ENCODE measurements at regions not wholly inside any gene's neighbourhood (a gene's known extent, or its start where the extent isn't known, plus 50 kb on each side); places are given as distances from the start of the nearest gene placed in this dataset.

DNA sequence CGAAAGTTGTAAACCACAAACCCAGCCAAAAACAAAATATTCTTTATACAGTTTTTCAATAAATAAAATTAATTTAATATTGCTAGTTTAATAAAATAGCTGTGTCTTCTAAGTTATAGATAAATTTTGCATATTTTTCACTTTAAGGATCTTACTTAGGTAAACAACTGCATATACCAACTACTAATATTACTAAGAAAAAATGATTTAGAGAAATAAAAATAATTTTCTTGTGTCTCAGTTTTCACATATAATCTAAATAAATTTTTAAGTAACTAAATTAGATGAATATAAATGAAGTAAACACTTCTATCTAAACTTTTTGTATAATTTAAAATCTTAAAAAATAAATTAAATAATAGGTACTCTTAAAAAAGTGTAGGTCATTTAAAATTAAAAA is 67.1 kb upstream of the TOP3B start:
- intact Hi-C loops (cut with micrococcal nuclease): no loop called here
- ATAC-seq (no peak), DNase-seq (no peak)

DNA sequence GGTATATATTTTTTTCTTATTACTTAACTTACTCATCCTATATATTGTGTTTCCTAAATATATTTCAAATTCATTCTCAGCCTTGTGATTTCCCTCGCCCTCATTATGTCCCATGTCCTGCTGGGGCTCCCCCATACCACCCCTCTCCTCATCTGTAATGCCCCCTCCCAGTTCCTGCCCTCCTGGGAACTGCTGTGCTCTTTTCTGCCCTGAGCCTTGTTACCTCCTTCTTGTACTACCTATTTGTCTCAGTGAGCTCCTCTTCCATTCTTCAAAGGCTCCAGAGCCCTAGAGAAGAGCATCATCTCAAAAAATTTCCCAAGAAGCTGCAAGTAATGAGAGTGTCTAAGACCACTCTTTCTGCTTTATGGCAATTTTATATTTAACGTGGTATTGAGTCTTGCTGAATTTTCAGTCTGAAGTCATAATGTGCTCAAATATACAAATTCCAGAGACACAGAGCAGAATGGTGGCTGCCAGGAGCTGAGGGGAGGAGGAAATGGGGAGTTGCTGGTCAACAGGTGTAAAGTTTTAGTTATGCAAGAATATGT is 66.5 kb upstream of the TOP3B start:
- DNase-seq (no peak), ATAC-seq (no peak)
- intact Hi-C loops (cut with micrococcal nuclease): no loop called here

DNA sequence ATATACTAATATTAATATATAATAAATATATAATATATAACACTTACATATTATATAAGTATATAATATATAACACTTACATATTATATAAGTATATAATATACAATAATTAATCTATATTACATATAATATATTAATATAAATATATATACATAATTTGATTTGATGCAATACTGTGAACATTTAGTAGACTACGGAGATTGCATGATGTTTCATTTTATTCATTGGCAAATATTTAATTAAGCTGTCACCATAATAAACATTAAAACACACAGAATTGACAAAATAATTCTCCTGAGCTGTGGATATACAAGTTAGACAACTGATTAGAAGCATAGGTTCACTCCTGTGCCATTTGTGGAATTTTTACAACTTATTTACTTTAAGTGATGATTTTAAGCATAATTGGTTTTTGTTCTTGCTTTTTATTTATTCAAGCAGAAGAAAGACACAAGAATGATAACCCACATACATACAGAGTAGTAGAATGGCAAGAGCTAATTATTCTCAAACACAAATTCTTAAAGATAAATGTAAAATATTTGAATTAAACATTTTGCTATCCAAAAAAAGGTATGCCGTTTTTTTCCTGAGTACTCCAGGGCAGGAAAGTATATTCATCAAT is 65.8 kb upstream of the TOP3B start:
- intact Hi-C loops (cut with micrococcal nuclease): no loop called here
- ATAC-seq (no peak), DNase-seq (no peak)

DNA sequence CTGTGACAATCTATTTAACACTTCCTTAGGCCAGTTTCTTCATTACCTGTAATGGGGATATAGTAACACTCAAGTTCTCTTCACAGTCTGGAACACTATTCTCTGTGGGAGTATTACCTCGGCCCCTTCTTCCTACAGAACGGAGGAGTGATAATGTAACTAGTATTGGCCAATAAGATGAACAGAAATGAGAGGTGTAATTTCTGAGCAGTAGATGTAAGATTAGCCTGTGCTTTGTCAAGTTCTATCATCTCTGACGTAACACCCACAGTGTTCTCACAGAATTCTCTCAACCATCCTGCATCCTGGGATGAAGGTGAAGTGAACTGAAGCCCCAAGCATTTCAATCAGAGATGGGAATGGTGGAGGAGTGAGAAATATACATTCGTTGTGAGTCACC is 65.2 kb upstream of the TOP3B start:
- DNase-seq (no peak), ATAC-seq (no peak)
- intact Hi-C loops (cut with micrococcal nuclease): no loop called here

DNA sequence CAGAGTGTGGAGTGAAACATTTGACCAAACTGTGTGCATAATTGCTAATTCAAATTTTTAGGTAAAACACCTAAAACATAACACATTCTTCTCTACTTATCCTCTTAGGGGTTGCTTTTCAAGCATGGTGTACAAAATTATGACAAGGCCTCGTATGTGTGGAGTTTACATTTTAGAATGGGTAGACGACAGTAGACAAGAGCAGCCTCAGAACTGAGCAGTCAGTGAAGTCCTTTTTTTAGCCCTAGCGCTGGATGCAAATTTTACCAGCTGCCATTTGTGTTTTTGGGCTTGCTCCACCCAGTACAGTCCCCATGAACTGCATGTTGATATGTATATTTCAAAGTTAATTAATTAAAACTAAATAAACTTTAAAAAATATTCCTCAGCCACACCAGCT is 64.7 kb upstream of the TOP3B start:
- intact Hi-C loops (cut with micrococcal nuclease): no loop called here
- no peak for DNase-seq
- ATAC-seq: no peak

DNA sequence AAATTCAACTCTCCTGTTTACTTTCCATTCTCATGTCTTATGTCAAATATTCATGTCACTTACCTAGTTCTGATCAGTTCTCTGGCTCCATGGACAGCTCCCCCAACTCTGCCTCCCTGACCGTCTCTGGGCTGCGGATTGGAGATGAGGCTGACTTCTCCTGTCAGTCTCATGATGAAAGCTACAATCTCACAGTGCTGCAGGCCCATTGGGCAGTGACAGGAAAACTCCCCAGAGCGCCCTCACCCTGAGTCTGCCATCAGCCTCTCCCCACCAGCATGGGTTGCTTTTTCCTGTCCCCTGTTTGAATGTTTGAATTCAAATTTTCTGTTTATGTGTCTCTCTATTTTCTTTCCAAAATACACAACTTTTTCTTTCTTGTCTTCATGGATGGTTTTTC is 63.8 kb upstream of the TOP3B start:
- intact Hi-C loops (cut with micrococcal nuclease): no loop called here
- DNase-seq (no peak), ATAC-seq (no peak)

DNA sequence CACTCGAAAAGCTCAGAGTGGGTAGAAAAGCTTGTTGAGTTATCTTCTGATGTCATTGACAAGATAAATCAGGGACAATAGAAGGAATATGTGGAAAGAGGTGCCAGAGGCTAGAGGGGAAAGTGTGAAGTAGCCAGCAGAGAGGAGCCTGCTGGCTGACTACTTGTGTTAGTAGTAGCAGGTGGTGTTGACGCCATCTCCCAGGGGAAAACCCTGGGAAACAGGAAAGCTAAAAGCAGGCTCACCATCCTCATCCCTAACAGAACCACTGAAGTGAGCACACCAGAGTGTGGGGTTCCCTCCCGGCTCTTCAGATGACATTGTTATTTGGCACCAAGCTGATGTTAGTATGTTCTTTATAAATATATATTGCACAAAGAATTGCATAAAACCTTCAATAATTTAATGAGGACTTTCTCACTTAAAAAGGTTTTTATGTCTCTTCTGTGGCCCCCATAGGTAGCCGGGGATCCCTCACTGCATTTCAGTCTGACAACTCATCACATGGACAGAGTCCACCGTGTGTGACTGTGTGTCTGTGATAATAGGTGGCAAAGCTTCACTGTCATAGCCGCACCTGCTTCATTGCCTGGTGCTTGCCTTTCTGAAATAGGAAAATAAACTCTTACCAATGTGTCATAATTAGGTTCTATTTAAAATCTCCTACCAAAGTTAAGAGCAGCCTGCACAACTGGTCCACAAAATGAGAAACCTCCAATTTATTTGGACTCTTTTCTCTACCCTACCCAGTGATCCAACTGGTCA is 63.2 kb upstream of the TOP3B start:
- DNase-seq (no peak), ATAC-seq (no peak)
- intact Hi-C loops (cut with micrococcal nuclease): no loop called here

DNA sequence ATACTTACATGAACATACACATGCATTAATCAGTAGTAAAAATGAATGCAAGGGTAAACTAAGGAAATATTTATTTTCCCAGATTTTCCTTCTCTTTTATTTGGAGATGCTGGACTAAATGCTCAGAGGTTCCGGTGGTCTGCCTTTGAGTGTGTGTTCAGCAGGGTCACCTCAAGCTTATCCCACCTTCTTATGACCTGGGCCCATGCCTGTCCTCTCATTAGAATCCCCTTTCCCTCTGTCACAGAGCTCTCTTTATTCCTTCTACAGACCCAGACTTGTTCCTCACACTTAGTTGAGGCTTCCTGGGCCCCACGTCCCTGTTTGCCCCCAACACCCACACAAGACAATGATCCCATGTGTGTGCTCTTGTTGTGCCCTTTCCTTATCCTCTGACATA is 61.6 kb upstream of the TOP3B start:
- intact Hi-C loops (cut with micrococcal nuclease): no loop called here
- ATAC-seq (no peak), DNase-seq (no peak)

DNA sequence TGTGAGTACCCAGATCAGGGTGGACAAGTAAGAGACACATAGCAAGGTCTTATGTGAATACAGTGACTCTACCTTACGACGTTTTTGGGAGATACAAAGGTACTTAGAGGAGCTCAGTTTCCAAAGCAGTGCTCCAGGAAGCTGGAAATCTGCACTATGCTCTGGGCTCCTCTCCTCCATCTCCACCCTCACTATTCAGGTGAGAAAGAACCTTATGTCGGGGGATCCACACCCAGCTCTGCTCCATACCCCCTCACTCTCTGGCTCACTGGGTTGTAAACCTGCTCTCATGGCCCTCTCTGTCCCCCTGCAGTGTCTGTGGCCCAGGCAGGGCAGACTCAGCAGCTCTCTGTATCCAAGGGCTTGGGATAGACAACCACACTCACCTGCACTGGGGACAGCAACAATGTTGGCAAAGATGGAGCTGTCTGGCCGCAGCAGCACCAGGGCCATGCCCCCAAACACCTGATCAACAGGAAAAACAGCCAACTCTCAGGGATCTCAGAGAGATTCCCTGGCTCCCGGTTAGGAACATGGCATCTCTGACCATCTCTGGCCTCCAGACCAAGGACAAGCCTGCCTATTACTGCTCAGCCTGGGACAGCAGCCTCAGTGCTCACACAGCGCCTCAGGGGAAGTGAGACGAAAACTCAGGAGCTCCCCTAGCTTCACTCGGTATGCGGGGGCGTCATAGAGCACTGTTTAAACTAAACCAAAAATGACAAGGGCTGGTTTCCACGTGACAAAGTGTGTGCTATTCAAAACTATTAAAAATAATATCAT is 60.9 kb upstream of the TOP3B start:
- ATAC-seq: no peak
- DNase-seq: no peak
- intact Hi-C loops (cut with micrococcal nuclease): no loop called here

DNA sequence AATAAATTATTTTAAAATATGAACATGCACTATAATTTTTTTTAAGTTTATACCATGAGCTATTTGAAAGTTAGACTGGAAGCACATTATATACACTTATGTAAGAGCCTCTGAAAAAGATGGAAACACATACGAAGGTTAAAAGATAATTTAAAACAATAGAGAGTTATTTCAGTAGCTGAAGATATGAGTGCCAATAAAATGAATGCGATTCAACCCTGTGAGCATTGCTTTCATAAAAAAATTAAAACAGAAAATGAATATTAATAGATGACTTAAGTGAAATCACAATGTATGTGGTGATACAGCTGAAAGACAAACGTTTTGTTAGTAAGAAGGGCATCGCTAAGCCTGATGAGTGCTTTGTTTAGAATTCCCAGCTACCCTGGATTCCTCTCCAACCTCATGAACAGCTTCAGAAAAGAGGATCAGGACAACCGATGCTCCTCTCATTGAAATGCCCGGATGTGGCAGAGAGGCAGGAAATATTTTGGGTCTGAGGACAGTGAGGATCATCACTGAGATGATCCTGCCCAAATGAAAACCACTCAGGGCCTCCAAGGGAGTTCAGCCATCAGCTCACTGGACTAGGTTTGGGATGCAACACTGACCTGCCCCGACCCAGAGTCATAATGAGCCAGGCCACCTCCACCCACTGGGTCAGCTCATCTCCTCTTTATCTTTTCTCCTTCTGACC is 60.2 kb upstream of the TOP3B start:
- no peak for ATAC-seq
- no peak for DNase-seq

DNA sequence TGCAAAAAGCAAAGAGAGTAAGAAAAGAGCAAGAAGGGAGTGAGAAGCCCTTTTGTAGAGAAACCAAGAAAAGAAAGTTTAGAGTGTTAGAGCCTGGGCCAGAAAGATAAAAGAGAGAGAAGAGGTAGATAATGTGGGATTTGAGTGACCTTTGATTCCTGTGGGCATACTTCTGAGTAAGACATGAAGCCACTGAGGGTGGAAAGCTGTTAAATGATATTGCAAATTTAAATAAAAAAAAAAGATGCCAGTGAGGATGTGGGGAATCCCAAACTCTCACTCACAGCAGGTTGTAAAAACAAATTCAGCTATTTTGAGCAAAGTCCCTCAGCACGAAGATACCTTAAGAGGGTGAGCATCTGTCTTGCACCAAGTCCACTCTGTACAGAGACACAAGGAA is 59.4 kb upstream of the TOP3B start:
- ATAC-seq: no peak
- DNase-seq: no peak
- intact Hi-C loops (cut with micrococcal nuclease): no loop called here

More for the DNA sequence above, 60.2 kb upstream of the TOP3B start:
- intact Hi-C loops (cut with micrococcal nuclease): no loop called here

DNA sequence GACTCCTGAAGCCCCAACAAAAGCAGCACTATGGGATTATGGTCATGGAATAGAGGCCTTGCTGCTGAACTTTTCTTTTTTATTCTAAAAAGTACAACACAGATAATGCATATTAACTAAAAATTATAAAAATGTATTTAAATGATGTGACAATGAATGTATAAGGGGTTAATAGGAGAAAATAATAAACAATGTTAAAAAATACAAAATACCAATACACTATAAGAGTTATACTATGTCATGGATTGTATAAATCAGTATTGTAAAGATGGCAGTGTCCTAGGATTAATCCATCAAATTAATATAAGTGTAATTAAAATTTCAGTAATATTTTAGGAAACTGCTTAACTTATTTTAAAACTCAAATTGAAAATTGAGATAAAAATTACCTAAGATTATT is 58.3 kb upstream of the TOP3B start:
- ATAC-seq (no peak), DNase-seq (no peak)
- intact Hi-C loops (cut with micrococcal nuclease): no loop called here

DNA sequence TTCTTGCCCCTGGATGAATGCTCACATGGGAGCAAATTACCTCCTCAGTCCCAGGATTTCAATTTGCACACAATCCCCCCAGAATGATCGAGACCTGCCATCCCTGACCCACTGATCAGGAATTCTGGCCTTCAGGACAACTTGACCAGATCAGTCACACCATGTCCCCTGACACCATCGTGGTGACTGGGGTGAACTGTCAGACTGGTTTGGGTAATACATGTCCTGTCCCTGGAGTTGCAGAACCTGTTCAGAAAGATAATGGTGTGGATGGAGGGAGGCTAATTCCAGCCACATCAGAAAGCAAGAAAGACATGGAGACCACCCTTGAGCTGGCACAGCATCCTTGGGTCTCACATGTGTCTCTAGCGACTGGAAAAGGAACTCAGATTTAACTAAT is 57.9 kb upstream of the TOP3B start:
- intact Hi-C loops (cut with micrococcal nuclease): no loop called here
- ATAC-seq (no peak), DNase-seq (no peak)

DNA sequence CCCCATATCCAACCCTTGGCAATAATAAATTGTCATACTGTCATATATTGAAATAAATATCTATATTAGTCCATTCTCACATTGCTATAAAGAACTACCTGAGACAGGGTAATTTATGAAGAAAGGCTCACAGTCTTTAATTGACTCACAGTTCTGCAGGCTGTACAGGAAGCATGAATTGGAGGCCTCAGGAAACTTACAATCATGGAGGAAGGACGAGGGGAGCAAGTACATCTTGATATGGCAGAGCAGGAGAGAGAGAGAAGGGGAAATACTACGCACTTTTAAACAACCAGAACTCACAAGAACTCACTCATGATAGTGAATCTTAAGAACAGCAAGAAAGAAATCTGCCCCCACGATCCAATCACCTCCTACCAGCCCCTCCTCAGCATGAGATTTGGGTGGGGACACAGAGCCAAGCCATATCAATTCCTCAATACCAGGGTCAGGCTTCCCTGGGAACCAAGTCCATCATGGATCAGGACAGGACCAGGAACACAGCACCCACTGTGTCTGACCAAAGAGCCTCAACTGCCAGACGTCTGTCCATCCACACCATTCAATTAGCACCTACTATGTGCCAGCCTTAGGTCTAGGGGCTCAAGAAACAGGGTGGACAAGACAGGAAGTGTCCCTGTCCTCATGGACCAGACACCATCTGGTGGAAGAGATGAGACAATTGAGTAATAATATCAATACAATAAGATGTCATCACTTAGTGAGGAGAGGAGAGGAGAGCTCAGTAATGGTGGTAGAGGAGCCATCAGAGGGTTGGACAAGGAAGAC is 56.9 kb upstream of the TOP3B start:
- ATAC-seq (no peak), DNase-seq (no peak)
- intact Hi-C loops (cut with micrococcal nuclease): no loop called here

DNA sequence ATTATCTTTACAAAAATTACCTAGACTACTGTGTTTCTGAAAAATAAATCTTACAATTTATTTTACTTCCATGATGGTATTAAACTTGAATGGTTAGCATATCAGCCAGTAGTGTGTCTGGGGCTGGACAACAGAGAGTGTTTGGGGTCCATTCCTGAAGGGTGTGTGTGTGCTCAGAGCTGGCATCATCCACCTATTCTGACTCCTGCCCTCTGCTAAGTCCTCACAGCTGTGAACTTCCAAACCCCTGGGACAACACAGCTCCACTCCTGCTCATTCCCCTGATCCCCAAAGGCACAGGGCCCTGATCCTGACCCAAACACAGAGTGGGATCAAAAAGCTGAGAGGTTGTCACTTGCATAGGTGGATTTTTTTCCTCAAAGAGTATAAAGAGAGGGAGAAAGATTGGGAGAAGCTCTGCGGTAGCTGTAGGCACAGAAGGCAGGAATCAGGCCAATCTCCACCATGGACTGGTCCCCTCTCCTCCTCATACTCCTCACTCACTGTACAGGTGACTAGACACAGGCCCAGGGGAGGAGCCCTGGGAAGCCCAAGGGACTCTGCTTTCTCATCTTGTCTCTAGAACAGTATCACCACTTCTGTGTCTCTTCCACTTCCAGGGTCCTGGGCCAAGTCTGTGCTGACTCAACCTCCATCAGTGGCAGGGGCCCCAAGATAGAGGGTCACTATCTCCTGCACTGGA is 55.7 kb upstream of the TOP3B start:
- intact Hi-C loops (cut with micrococcal nuclease): no loop called here
- no peak for DNase-seq
- no peak for ATAC-seq

DNA sequence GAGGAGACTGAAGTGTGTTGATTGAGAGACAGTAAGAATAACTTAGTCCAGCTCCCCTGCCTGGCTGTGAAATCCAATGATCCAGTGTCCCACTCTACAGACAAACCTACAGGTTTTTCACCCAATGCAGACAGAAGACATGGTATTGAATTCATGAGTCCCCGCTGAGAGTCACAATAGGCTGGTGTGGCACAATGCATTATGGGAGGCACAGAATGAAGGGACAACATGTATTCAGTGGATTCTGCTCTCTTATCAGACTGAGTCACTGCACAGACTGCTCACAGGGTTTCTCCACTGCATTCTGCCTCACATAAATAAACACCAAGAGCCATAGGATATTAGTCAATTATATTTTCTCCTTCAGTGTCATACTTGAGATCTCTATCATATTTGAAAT is 55.2 kb upstream of the TOP3B start:
- intact Hi-C loops (cut with micrococcal nuclease): no loop called here
- ATAC-seq (no peak), DNase-seq (no peak)

DNA sequence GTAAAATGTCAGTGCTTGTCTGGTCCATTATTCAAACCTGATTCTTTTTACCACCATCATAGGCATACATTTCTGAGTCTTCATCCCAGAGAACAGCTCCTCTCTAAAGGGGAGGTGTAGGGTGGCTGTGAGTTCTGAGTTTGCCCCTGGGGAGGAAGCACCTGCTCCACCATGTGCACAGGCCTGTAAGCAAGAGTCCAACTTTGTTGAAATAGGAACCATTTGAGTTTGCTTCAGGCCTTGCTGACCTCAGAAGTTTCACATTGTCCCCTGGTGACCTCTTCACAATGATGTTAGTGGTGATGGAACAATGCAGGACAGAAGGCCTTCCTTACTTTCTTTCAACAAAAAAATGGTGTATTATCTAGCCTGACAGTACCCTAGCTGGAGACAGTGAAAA is 54.6 kb upstream of the TOP3B start:
- DNase-seq (no peak), ATAC-seq (no peak)
- intact Hi-C loops (cut with micrococcal nuclease): no loop called here

DNA sequence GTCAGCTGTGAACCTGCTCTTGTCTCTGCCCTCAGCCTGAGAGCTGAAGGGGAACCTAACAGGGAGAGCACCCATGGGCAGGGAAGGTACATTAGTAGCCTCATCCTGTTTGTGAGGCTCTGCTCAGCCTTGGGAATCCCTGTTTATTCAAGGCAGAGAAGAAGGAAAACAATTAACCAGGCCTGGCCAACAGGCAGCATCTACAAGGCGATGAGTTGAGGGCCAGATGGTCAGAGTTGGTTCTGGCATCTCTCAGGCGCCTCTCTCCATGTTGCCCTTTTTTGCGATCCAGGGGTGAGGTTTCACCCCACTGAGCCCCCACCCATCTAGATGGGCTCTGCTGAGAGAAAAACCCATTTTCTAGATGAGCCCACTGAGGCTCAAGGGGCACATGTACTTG is 54.0 kb upstream of the TOP3B start:
- ATAC-seq (no peak), DNase-seq (no peak)
- intact Hi-C loops (cut with micrococcal nuclease): no loop called here

Data from left ventricle myocardium superior (tissue), 1 donor.